ENCODE measurements at regions not wholly inside any gene's neighbourhood (a gene's known extent, or its start where the extent isn't known, plus 50 kb on each side); places are given as distances from the start of the nearest gene placed in this dataset.

GRCh38 chr10:62895063-62895462 lies 78.9 kb upstream of the EGR2 start:
- DNase-seq (ENCODE audit: low read depth, low spot score) (no peak), ATAC-seq (no peak)
- H3K9me3 ChIP-seq (ENCODE audit: control insufficient read depth, insufficient read depth, low read depth, low read length), result no peaks in the 10 kb centered on the region
- BruUV-seq (replicated peaks), result no TSS peak
- H3K4me1 ChIP-seq (ENCODE audit: control insufficient read depth, insufficient read depth, low read length), result no peaks in the 10 kb centered on the region
- POLR2A ChIA-PET, result no interaction called here
- in situ Hi-C loops (cut with HindIII; ENCODE audit: low pct_unique_long_range_greater_than_20kb, low sequenced_read_pairs) (no loop called here), intact Hi-C loops (cut with micrococcal nuclease; ENCODE audit: unreplicated experiment) (no loop called here)
- peaks cover 33% of the 10 kb centered on the region for H3K27me3 ChIP-seq (ENCODE audit: control insufficient read depth, insufficient read depth, low read length)
- TF ChIP-seq SIN3A (IDR thresholded peaks at IDR 0.05; ENCODE audit: borderline replicate concordance, insufficient read depth, low read depth, low read length), result no peak
- no peak for TF ChIP-seq POLR2AphosphoS5 (IDR thresholded peaks at IDR 0.05; ENCODE audit: low read depth, low read length)
- TF ChIP-seq REST (IDR thresholded peaks at IDR 0.05; ENCODE audit: insufficient read depth in 1 of 2, low read depth in 2 of 2, low read length in 1 of 2), result no peak
- TF ChIP-seq CTCF (IDR thresholded peaks at IDR 0.05), result no peak
- TF ChIP-seq TCF7L2 (IDR thresholded peaks at IDR 0.05; ENCODE audit: low read depth, low read length), result no peak
- no peak overlapping the region for H3K4me3 ChIP-seq (ENCODE audit: low read depth in 2 of 2, low read length in 2 of 2)
- no peak overlapping the region for H3K27ac ChIP-seq (ENCODE audit: low read length)
- CTCF ChIA-PET, result no interaction called here
- no peaks in the 10 kb centered on the region for H3K36me3 ChIP-seq (ENCODE audit: control insufficient read depth, insufficient read depth, low read length)

- Histone ChIP-seq H3K27ac (ENCODE audit: low read length) (no peak overlapping the region), H3K27me3 (ENCODE audit: control insufficient read depth, insufficient read depth, low read length) (peaks cover 37% of the 10 kb centered on the region), H3K4me3 (ENCODE audit: low read depth in 2 of 2, low read length in 2 of 2) (no peak overlapping the region), H3K4me1 (ENCODE audit: control insufficient read depth, insufficient read depth, low read length) (no peaks in the 10 kb centered on the region), H3K36me3 (ENCODE audit: control insufficient read depth, insufficient read depth, low read length) (no peaks in the 10 kb centered on the region), H3K9me3 (ENCODE audit: control insufficient read depth, insufficient read depth, low read depth, low read length) (no peaks in the 10 kb centered on the region)
- ChIA-PET CTCF (no interaction called here), POLR2A (interaction anchor here (0.7 kb wide), 1 partner anchor 13 kb away, joined by 3 read pairs; no protein-coding TSS in a partner anchor)
- no TSS peak for BruUV-seq (replicated peaks)
- TF ChIP-seq SIN3A (IDR thresholded peaks at IDR 0.05; ENCODE audit: borderline replicate concordance, insufficient read depth, low read depth, low read length) (no peak), CTCF (IDR thresholded peaks at IDR 0.05) (no peak), TCF7L2 (IDR thresholded peaks at IDR 0.05; ENCODE audit: low read depth, low read length) (no peak), REST (IDR thresholded peaks at IDR 0.05; ENCODE audit: insufficient read depth in 1 of 2, low read depth in 2 of 2, low read length in 1 of 2) (no peak), POLR2AphosphoS5 (IDR thresholded peaks at IDR 0.05; ENCODE audit: low read depth, low read length) (no peak)
- in situ Hi-C loops (cut with HindIII; ENCODE audit: low pct_unique_long_range_greater_than_20kb, low sequenced_read_pairs) (no loop called here), intact Hi-C loops (cut with micrococcal nuclease; ENCODE audit: unreplicated experiment) (no loop called here)
- no peak for DNase-seq (ENCODE audit: low read depth, low spot score)
- no peak for ATAC-seq
Measured at GRCh38 chr10:62894156-62894555, 78.0 kb upstream of the EGR2 start.
